ENCODE measurements at regions not wholly inside any gene's neighbourhood (a gene's known extent, or its start where the extent isn't known, plus 50 kb on each side); places are given as distances from the start of the nearest gene placed in this dataset.

GRCh38 chr21:10272216-10272615 is 249.2 kb upstream of the TPTE start:
- TF ChIP-seq DDX20 (tag; IDR thresholded peaks at IDR 0.05; ENCODE audit: low read depth) (no peak), UBTF (IDR thresholded peaks at IDR 0.05; ENCODE audit: borderline replicate concordance in 1 of 2, low read depth in 2 of 2, low read length in 2 of 2) (no peak), DEAF1 (CRISPR knock-in tag; IDR thresholded peaks at IDR 0.05) (no peak), TSHZ1 (CRISPR knock-in tag; IDR thresholded peaks at IDR 0.05) (no peak), CTCF (IDR thresholded peaks at IDR 0.05 in 2 of 3, conservative IDR thresholded peaks at IDR 0.05 in 1 of 3; ENCODE audit: insufficient read depth in 2 of 3, low read depth in 1 of 3, low read length in 3 of 3) (no peak), SRSF9 (IDR thresholded peaks at IDR 0.05; ENCODE audit: borderline replicate concordance, low read depth, low read length) (no peak), MLX (CRISPR knock-in tag; conservative IDR thresholded peaks at IDR 0.05) (no peak), POLR2AphosphoS2 (IDR thresholded peaks at IDR 0.05; ENCODE audit: low read length) (no peak), ARHGAP35 (IDR thresholded peaks at IDR 0.05; ENCODE audit: partially characterized antibody) (no peak), EP300 (IDR thresholded peaks at IDR 0.05; ENCODE audit: low read length) (no peak), GTF2F1 (IDR thresholded peaks at IDR 0.05; ENCODE audit: low read depth, low read length) (no peak)

All from K562 (cell line).